ENCODE measurements at regions not wholly inside any gene's neighbourhood (a gene's known extent, or its start where the extent isn't known, plus 50 kb on each side); places are given as distances from the start of the nearest gene placed in this dataset.

- H3K4me2 ChIP-seq (ENCODE audit: low read depth, low read length, poor library complexity, severe bottlenecking), result no peak overlapping the region
- no peaks in the 10 kb centered on the region for H3F3A ChIP-seq (ENCODE audit: low read depth)
- H3K9ac ChIP-seq (ENCODE audit: low read depth, low read length, poor library complexity, severe bottlenecking), result no peak overlapping the region
- no peaks in the 10 kb centered on the region for H3K4me1 ChIP-seq (ENCODE audit: insufficient read depth, low read length, poor library complexity, severe bottlenecking)
- TF ChIP-seq CTCF (conservative IDR thresholded peaks at IDR 0.05; ENCODE audit: low read length), result no peak
- no peak for TF ChIP-seq EZH2phosphoT487 (IDR thresholded peaks at IDR 0.05; ENCODE audit: borderline replicate concordance)
- no peaks in the 10 kb centered on the region for H3K36me3 ChIP-seq (ENCODE audit: insufficient read depth, low read length)
- no peaks in the 10 kb centered on the region for H3K79me2 ChIP-seq (ENCODE audit: insufficient read depth, low read length)
- H4K20me1 ChIP-seq (ENCODE audit: insufficient read depth, low read length, poor library complexity, severe bottlenecking), result no peaks in the 10 kb centered on the region
- H3K9me3 ChIP-seq (ENCODE audit: insufficient read depth, low read depth, low read length), result no peaks in the 10 kb centered on the region
- no peak overlapping the region for H3K4me3 ChIP-seq (ENCODE audit: low read length, poor library complexity, severe bottlenecking)
- H3K27me3 ChIP-seq (ENCODE audit: insufficient read depth, low read length, poor library complexity, severe bottlenecking), result no peaks in the 10 kb centered on the region
- H3K9me2 ChIP-seq (replicated peaks; ENCODE audit: low read depth, low read length), result no peaks in the 10 kb centered on the region
- H2AFZ ChIP-seq (ENCODE audit: low read length), result no peak overlapping the region
Observed at GRCh38 chr1:29712284-29712651, 475.9 kb downstream of the PTPRU start.

- H4K20me1 ChIP-seq (ENCODE audit: insufficient read depth, low read length, poor library complexity, severe bottlenecking), result no peaks in the 10 kb centered on the region
- no peak overlapping the region for H3K4me3 ChIP-seq (ENCODE audit: low read length, poor library complexity, severe bottlenecking)
- no peaks in the 10 kb centered on the region for H3K36me3 ChIP-seq (ENCODE audit: insufficient read depth, low read length)
- no peaks in the 10 kb centered on the region for H3F3A ChIP-seq (ENCODE audit: low read depth)
- no peaks in the 10 kb centered on the region for H3K79me2 ChIP-seq (ENCODE audit: insufficient read depth, low read length)
- H2AFZ ChIP-seq (ENCODE audit: low read length), result no peak overlapping the region
- H3K9me3 ChIP-seq (ENCODE audit: insufficient read depth, low read depth, low read length), result no peaks in the 10 kb centered on the region
- TF ChIP-seq EZH2phosphoT487 (IDR thresholded peaks at IDR 0.05; ENCODE audit: borderline replicate concordance) (no peak), CTCF (conservative IDR thresholded peaks at IDR 0.05; ENCODE audit: low read length) (no peak)
- no peaks in the 10 kb centered on the region for H3K9me2 ChIP-seq (replicated peaks; ENCODE audit: low read depth, low read length)
- H3K9ac ChIP-seq (ENCODE audit: low read depth, low read length, poor library complexity, severe bottlenecking), result no peak overlapping the region
- no peak overlapping the region for H3K4me2 ChIP-seq (ENCODE audit: low read depth, low read length, poor library complexity, severe bottlenecking)
- H3K4me1 ChIP-seq (ENCODE audit: insufficient read depth, low read length, poor library complexity, severe bottlenecking), result no peaks in the 10 kb centered on the region
- no peaks in the 10 kb centered on the region for H3K27me3 ChIP-seq (ENCODE audit: insufficient read depth, low read length, poor library complexity, severe bottlenecking)
Observed at GRCh38 chr1:29711582-29712283, 475.4 kb downstream of the PTPRU start.

GRCh38 chr1:29709704-29710280 lies 473.5 kb downstream of the PTPRU start:
- H3K79me2 ChIP-seq (ENCODE audit: insufficient read depth, low read length), result no peaks in the 10 kb centered on the region
- no peaks in the 10 kb centered on the region for H3K9me2 ChIP-seq (replicated peaks; ENCODE audit: low read depth, low read length)
- H3K9me3 ChIP-seq (ENCODE audit: insufficient read depth, low read depth, low read length), result no peaks in the 10 kb centered on the region
- no peaks in the 10 kb centered on the region for H3F3A ChIP-seq (ENCODE audit: low read depth)
- H3K36me3 ChIP-seq (ENCODE audit: insufficient read depth, low read length), result no peaks in the 10 kb centered on the region
- no peak overlapping the region for H2AFZ ChIP-seq (ENCODE audit: low read length)
- no peaks in the 10 kb centered on the region for H3K4me1 ChIP-seq (ENCODE audit: insufficient read depth, low read length, poor library complexity, severe bottlenecking)
- no peak overlapping the region for H3K9ac ChIP-seq (ENCODE audit: low read depth, low read length, poor library complexity, severe bottlenecking)
- no peak overlapping the region for H3K4me3 ChIP-seq (ENCODE audit: low read length, poor library complexity, severe bottlenecking)
- no peaks in the 10 kb centered on the region for H3K27me3 ChIP-seq (ENCODE audit: insufficient read depth, low read length, poor library complexity, severe bottlenecking)
- TF ChIP-seq CTCF (conservative IDR thresholded peaks at IDR 0.05; ENCODE audit: low read length) (no peak), EZH2phosphoT487 (IDR thresholded peaks at IDR 0.05; ENCODE audit: borderline replicate concordance) (no peak)
- no peaks in the 10 kb centered on the region for H4K20me1 ChIP-seq (ENCODE audit: insufficient read depth, low read length, poor library complexity, severe bottlenecking)
- H3K4me2 ChIP-seq (ENCODE audit: low read depth, low read length, poor library complexity, severe bottlenecking), result no peak overlapping the region
